ENCODE measurements at regions not wholly inside any gene's neighbourhood (a gene's known extent, or its start where the extent isn't known, plus 50 kb on each side); places are given as distances from the start of the nearest gene placed in this dataset.

- Histone ChIP-seq H4K20me1 (ENCODE audit: low read depth, low read length) (no peaks in the 10 kb centered on the region), H3K9me2 (replicated peaks; ENCODE audit: insufficient read depth, low read length) (no peaks in the 10 kb centered on the region), H3K27me3 (ENCODE audit: low read length) (no peaks in the 10 kb centered on the region), H2AFZ (ENCODE audit: low read depth, low read length, severe bottlenecking) (no peak overlapping the region), H3K79me2 (ENCODE audit: insufficient read depth, low read length) (no peaks in the 10 kb centered on the region), H3K4me3 (ENCODE audit: insufficient read depth, low read length, poor library complexity, severe bottlenecking) (no peak overlapping the region), H3K36me3 (ENCODE audit: low read length) (no peaks in the 10 kb centered on the region), H3F3A (ENCODE audit: insufficient read depth) (no peaks in the 10 kb centered on the region), H3K9me3 (ENCODE audit: insufficient read depth, low read length) (no peaks in the 10 kb centered on the region), H3K9ac (ENCODE audit: low read length) (no peak overlapping the region), H3K27ac (ENCODE audit: low read depth, low read length) (no peak overlapping the region), H3K4me2 (ENCODE audit: low read depth, low read length, poor library complexity, severe bottlenecking) (no peak overlapping the region)
- no peak for TF ChIP-seq EZH2phosphoT487 (conservative IDR thresholded peaks at IDR 0.05; ENCODE audit: low read length)
- TF ChIP-seq, protein P1, sequence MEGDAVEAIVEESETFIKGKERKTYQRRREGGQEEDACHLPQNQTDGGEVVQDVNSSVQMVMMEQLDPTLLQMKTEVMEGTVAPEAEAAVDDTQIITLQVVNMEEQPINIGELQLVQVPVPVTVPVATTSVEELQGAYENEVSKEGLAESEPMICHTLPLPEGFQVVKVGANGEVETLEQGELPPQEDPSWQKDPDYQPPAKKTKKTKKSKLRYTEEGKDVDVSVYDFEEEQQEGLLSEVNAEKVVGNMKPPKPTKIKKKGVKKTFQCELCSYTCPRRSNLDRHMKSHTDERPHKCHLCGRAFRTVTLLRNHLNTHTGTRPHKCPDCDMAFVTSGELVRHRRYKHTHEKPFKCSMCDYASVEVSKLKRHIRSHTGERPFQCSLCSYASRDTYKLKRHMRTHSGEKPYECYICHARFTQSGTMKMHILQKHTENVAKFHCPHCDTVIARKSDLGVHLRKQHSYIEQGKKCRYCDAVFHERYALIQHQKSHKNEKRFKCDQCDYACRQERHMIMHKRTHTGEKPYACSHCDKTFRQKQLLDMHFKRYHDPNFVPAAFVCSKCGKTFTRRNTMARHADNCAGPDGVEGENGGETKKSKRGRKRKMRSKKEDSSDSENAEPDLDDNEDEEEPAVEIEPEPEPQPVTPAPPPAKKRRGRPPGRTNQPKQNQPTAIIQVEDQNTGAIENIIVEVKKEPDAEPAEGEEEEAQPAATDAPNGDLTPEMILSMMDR (IDR thresholded peaks at IDR 0.05; ENCODE audit: insufficient read depth, low read length, poor library complexity, severe bottlenecking), result no peak
Observed at GRCh38 chr2:128593879-128594650, 275.4 kb upstream of the HS6ST1 start.

DNA sequence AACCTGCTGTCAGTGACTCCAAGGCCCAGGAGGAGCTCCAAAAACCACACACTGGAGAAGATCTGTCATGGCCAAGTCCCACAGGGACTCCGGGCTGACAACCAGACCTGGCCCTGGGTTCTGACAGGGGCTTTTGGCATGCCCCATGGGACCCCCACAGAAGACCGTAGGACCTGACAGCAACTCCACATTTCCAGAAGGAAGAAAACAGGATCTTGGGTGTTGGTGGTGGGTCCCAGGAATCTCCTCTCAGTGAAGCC lies 275.9 kb upstream of the HS6ST1 start:
- H3K9ac ChIP-seq (ENCODE audit: low read length), result no peak overlapping the region
- H3K27me3 ChIP-seq (ENCODE audit: low read length), result no peaks in the 10 kb centered on the region
- H3K9me2 ChIP-seq (replicated peaks; ENCODE audit: insufficient read depth, low read length), result no peaks in the 10 kb centered on the region
- no peaks in the 10 kb centered on the region for H3K36me3 ChIP-seq (ENCODE audit: low read length)
- no peaks in the 10 kb centered on the region for H3K79me2 ChIP-seq (ENCODE audit: insufficient read depth, low read length)
- no peak overlapping the region for H3K4me3 ChIP-seq (ENCODE audit: insufficient read depth, low read length, poor library complexity, severe bottlenecking)
- H2AFZ ChIP-seq (ENCODE audit: low read depth, low read length, severe bottlenecking), result no peak overlapping the region
- TF ChIP-seq, protein P1 (IDR thresholded peaks at IDR 0.05; ENCODE audit: insufficient read depth, low read length, poor library complexity, severe bottlenecking), result no peak
- no peak for TF ChIP-seq EZH2phosphoT487 (conservative IDR thresholded peaks at IDR 0.05; ENCODE audit: low read length)
- H4K20me1 ChIP-seq (ENCODE audit: low read depth, low read length), result no peaks in the 10 kb centered on the region
- H3K27ac ChIP-seq (ENCODE audit: low read depth, low read length), result no peak overlapping the region
- no peaks in the 10 kb centered on the region for H3K9me3 ChIP-seq (ENCODE audit: insufficient read depth, low read length)
- H3K4me2 ChIP-seq (ENCODE audit: low read depth, low read length, poor library complexity, severe bottlenecking), result no peak overlapping the region
- H3F3A ChIP-seq (ENCODE audit: insufficient read depth), result no peaks in the 10 kb centered on the region

GRCh38 chr2:128594953-128595677 lies 276.4 kb upstream of the HS6ST1 start:
- Histone ChIP-seq H3K27me3 (ENCODE audit: low read length) (no peaks in the 10 kb centered on the region), H4K20me1 (ENCODE audit: low read depth, low read length) (no peaks in the 10 kb centered on the region), H3K4me3 (ENCODE audit: insufficient read depth, low read length, poor library complexity, severe bottlenecking) (no peak overlapping the region), H3K9ac (ENCODE audit: low read length) (no peak overlapping the region), H3K4me2 (ENCODE audit: low read depth, low read length, poor library complexity, severe bottlenecking) (no peak overlapping the region), H3K36me3 (ENCODE audit: low read length) (no peaks in the 10 kb centered on the region), H3K79me2 (ENCODE audit: insufficient read depth, low read length) (no peaks in the 10 kb centered on the region), H3K9me2 (replicated peaks; ENCODE audit: insufficient read depth, low read length) (no peaks in the 10 kb centered on the region), H3F3A (ENCODE audit: insufficient read depth) (no peaks in the 10 kb centered on the region), H2AFZ (ENCODE audit: low read depth, low read length, severe bottlenecking) (no peak overlapping the region), H3K9me3 (ENCODE audit: insufficient read depth, low read length) (no peaks in the 10 kb centered on the region), H3K27ac (ENCODE audit: low read depth, low read length) (no peak overlapping the region)
- TF ChIP-seq, protein P1 (IDR thresholded peaks at IDR 0.05; ENCODE audit: insufficient read depth, low read length, poor library complexity, severe bottlenecking), result no peak
- TF ChIP-seq EZH2phosphoT487 (conservative IDR thresholded peaks at IDR 0.05; ENCODE audit: low read length), result no peak
